Astrocyte (in vitro differentiated cells and primary cell): ENCODE measurements at regions not wholly inside any gene's neighbourhood (a gene's known extent, or its start where the extent isn't known, plus 50 kb on each side); places are given as distances from the start of the nearest gene placed in this dataset.
"Not testable (repeated sequence)": the region's sequence is repeated elsewhere in the genome, so short reads cannot be mapped to it uniquely, and the experiment has no call there.

Source experiments
- EZH2 ChIP-seq: IDR thresholded peaks from 2 replicates; pipeline ENCODE4 v1.6.1; 2012; ENCODE audit warnings: mild to moderate bottlenecking, low read length, inconsistent platforms; ENCODE audit not compliant: insufficient read depth
- TF ChIP-seq, protein P1 (sequence below): IDR thresholded peaks from 2 replicates; pipeline ENCODE4 v1.5.1; 2011; ENCODE audit warnings: low read depth, mild to moderate bottlenecking, inconsistent platforms, low read length, moderate library complexity; ENCODE audit not compliant: insufficient read depth

DNA sequence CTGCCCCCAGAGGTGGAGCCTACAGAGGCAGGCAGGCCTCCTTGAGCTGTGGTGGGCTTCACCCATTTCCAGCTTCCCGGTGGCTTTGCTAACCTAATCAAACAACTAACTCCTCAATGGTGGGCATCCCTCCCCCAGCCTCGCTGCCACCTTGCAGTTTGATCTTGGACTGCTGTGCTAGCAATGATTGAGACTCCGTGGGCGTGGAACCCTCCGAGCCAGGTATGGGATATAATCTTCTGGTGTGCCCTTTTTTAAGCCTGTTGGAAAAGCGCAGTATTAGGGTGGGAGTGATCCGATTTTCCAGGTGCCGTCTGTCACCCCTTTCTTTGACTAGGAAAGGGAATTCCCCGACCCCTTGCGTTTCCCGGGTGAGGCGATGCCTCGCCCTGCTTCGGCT, 73.3 kb upstream of the CNTNAP2 start:
- TF ChIP-seq, protein P1, sequence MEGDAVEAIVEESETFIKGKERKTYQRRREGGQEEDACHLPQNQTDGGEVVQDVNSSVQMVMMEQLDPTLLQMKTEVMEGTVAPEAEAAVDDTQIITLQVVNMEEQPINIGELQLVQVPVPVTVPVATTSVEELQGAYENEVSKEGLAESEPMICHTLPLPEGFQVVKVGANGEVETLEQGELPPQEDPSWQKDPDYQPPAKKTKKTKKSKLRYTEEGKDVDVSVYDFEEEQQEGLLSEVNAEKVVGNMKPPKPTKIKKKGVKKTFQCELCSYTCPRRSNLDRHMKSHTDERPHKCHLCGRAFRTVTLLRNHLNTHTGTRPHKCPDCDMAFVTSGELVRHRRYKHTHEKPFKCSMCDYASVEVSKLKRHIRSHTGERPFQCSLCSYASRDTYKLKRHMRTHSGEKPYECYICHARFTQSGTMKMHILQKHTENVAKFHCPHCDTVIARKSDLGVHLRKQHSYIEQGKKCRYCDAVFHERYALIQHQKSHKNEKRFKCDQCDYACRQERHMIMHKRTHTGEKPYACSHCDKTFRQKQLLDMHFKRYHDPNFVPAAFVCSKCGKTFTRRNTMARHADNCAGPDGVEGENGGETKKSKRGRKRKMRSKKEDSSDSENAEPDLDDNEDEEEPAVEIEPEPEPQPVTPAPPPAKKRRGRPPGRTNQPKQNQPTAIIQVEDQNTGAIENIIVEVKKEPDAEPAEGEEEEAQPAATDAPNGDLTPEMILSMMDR: not testable (repeated sequence)
- TF ChIP-seq EZH2: not testable (repeated sequence)
